Dedifferentiated amniotic fluid mesenchymal stem cell (primary cell): ENCODE measurements at regions not wholly inside any gene's neighbourhood (a gene's known extent, or its start where the extent isn't known, plus 50 kb on each side); places are given as distances from the start of the nearest gene placed in this dataset.

Experiments
- DNase-seq: peaks from one replicate; pipeline ENCODE4 v3.0.0-alpha.2; 2016; ENCODE audit errors: extremely low spot score

GRCh38 chr2:155802888-155803287 is 529.6 kb downstream of the NR4A2 start:
- DNase-seq, result no peak

GRCh38 chr2:155792666-155793065 is 539.9 kb downstream of the NR4A2 start:
- DNase-seq, result no peak

GRCh38 chr2:155770516-155770915 is 562.0 kb downstream of the NR4A2 start:
- DNase-seq, result no peak

DNA sequence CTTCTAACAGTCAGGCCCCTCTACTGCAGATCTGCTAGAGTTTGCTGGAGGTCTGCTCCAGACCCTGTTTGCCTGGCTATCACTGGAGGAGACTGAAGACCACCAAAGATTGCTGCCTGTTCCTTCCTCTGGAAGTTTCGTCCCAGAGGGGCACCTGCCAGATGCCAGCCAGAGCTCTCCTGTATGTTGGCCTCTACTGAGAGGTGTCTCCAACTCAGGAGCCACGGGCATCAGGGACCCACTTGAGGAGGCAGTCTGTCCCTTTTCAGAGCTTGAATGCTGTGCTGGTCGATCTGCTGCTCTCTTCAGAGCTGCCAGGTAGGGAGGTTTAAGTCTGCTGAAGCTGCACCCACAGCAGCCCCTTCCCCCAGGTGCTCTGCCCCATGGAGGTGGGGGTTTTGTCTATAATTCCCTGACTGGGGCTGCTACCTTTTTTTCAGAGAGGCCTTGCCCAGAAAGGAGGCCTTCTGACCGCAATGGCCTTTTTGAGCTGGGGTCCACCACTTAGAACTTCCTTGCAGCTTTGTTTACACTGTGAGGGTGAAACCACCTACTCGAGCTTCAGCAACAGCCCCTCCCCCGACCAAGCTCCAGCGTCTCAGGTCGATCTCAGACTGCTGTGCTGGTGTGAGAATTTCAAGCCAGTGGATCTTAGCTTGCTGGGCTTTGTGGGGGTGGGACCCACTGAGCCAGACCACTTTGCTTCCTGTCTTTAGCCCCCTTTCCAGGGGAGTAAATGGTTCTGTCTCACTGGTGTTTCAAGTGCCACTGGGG is 566.0 kb downstream of the NR4A2 start:
- no peak for DNase-seq

DNA sequence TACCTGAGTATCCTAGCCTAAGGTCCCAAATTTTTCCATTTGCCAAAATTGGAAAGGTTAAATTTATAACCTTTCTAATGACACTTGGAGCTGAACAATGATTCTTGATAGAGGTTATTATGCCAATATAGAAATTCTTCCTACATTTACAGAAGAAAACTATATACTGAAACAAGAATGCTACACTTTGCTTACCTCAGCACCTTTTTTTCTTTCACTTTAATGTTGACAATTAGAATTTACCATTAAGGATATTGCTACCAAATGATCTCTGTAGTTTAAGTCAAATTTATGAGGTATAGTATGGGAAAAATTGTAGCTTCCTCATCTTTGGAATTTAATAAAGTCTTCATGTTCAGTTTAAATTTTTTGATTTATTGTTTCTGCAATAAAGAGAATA is 577.0 kb downstream of the NR4A2 start:
- no peak for DNase-seq

DNA sequence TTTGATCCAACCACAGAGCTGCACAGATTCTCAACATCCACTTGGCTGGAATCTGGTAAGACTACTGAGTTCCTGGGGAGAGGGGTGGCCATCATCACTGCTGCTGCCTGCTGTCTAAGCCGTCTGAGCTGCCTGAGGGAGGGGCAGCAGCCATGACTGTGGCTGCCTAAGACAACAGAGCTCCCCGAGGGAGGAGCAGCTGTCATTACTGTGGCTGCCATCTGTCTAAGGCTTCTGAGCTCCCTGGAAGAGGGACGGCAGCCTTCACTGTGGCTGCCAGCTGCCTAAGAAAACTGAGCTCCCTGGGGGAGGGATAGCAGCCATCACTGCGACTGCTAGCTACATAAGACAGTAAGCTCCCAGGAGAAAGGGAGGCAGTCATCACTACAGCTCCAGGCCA is 584.4 kb downstream of the NR4A2 start:
- DNase-seq, result no peak

DNA sequence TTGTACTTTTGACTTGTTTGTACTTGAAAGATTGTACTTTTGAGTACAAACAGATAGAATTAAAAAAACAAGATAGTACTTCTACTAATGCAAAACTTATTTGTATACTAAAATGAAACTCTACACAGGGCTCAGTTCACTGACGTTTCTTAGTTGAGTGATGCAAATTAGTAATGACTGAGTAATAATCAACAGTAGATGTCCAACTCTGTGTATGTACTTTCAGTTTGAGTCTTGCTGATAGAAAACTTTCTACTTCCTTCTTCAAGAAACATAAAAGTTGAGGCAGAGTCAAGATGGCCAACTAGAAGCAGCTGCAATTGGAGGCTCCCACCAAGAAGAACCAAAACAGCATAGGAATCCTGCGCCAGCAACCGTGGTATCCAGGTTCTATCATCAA is 585.0 kb downstream of the NR4A2 start:
- no peak for DNase-seq

- no peak for DNase-seq
Observed at GRCh38 chr2:155733091-155733853, 599.2 kb downstream of the NR4A2 start.

DNA sequence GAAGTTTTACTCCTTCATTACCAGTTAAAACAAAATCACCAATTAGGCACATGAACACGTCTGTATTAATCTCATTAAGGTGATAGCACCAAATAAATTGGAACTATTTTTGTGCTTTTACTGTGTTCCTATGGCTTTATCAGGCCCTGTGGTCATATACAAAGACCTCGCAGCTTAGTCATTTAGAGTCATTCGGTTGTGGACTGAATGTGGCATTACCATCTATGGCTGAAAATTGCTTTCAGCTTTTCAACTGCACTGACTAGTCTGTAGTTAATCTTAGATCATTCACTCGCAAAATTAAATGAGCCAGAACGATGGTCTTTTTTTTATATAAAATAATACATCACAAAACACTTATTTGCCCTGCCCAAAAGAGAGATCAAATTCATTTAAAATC is 601.7 kb downstream of the NR4A2 start:
- DNase-seq, result no peak

GRCh38 chr2:155727187-155727895 is 605.2 kb downstream of the NR4A2 start:
- DNase-seq, result no peak

- DNase-seq, result no peak
Observed at GRCh38 chr2:155722290-155722689, 610.2 kb downstream of the NR4A2 start.

- DNase-seq, result no peak
Observed at GRCh38 chr2:155715705-155716104, 616.8 kb downstream of the NR4A2 start.

DNA sequence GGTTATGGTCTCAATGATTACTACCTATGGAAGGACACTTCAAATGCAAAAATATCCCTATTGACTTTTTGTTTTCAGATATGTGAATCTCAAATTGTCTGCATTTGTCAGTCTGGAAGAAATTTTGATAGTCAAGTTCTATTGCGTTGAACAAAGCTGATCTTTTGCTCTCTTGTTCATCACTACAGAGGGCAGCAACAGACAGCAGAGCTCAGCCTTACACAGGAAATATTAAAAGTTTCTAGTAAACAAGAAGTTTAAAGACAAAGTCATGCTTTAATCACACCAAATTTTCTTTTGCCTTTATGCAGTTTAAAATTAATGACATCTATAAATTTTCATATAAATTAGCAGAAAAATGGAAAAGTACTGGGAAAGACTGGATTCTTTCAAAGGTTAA is 617.5 kb downstream of the NR4A2 start:
- DNase-seq, result peak; percentile 38

GRCh38 chr2:155708071-155708470 is 624.5 kb downstream of the NR4A2 start:
- DNase-seq, result no peak

GRCh38 chr2:155703917-155704316 is 628.6 kb downstream of the NR4A2 start:
- DNase-seq, result no peak

DNA sequence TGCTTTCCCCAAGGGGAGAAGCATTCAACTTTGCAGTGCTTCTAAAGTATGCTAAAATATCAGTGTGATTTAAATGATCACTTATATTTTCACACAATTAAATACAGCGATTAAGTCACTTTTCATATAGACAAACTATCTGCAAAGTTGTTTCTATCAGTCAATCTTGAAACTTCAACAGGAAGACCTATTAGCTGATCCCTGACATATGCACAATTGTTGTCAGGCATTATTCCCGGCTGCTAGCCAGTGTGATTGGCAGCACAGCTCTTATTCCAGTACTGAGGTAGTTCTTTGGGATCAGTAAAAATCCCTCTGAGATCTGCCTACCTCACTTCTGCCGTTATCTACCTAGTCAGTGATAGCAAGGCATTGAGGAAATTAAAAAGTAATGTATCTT is 629.5 kb downstream of the NR4A2 start:
- DNase-seq, result no peak

DNA sequence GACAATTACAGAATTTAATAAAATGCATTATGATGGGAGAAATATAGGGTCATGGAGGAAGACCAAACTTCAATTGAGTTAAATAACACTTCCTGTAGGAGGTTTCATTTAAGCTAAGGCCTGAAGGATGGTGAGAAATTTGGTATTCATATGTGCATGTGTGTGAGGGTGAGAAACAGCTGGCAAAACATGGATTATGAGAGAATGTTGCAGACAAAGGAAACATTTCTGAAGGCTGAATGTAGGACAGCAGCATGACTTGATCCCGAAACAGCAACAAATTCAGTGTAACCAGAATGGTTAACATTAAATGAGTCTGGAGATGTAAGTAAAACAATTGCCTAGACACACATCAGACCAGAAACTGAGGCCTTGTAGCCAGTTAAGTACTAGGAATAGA is 630.8 kb downstream of the NR4A2 start:
- no peak for DNase-seq

GRCh38 chr2:155696571-155696970 is 636.0 kb downstream of the NR4A2 start:
- DNase-seq, result no peak

DNA sequence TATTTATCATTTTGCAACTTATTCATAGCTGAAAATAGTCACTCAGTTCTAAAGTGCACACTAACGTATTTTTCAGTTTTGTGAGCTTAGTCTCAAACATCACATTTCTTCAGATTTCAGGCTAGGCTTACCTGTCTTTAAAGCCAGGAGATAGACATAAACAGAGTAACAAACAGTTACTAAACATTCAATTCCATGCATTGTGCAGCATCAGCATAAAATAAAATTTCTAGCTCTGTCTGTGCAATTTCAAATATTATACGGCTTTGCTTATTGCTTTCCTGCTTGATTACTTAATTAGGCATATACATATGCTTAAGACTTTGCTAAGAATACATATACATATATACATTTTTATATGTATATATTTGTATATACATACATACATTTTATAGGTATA is 637.0 kb downstream of the NR4A2 start:
- DNase-seq, result no peak

DNA sequence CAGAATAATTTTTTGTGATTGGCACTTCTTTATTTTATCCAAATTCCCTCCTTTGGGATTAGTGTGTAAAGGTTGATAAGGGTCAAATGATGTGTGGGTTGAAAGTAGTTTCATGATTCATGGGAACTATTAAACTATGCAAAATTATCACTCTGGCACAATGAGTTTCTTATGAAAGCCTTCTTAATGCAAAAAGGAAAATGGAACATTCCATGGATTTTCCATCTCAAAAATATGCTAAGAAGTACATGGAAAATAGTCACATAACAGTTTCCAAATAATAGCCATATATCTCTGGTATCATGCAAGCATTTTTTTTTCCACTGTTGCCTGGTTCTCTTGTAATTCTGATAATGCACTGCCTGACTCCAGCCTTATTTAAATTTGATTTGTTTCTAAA is 639.7 kb downstream of the NR4A2 start:
- DNase-seq, result no peak

DNA sequence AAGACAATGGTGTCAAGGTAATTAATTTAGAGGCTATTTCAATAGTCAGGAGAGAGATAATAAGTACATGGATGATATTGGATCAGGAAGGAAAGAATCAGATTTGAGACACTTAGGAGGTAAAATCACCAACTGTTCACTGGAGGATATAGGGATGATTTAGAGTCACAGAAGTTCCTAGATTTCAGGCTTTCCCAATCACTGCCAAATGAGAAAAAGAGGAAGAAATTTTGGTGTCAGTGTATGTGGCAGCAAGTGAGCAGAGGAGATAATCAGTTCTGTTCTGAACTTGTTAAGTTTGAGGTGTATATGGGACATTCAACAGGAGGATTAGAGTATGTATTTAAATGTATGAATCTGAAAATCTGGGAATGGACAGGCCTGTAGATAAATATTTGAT is 640.4 kb downstream of the NR4A2 start:
- no peak for DNase-seq

DNA sequence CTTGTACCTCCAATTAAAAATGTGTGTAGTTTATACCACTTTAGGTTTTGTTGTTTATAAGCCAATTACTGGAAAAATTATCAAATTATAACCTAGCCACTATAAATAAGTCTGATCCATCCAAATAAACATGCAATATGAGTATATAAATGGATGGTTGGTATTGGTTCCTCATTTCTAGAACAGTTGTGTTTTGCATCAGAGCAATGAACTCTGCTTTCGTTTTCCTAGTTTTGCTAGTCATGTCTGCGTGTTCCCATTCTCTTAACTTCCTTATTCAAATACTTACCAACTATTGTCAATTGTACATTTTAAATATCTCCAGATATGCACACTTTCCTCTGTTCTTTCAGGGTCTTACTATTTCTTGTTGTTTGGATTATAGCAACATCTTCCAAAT is 641.7 kb downstream of the NR4A2 start:
- DNase-seq, result no peak

- DNase-seq, result no peak
Observed at GRCh38 chr2:155689791-155690190, 642.7 kb downstream of the NR4A2 start.
